Esophagus muscularis mucosa (tissue), 4 donors: ENCODE measurements at regions not wholly inside any gene's neighbourhood (a gene's known extent, or its start where the extent isn't known, plus 50 kb on each side); places are given as distances from the start of the nearest gene placed in this dataset.

Experiments
- DNase-seq: peaks from one replicate; pipeline ENCODE4 v3.0.0-alpha.2; 2017; ENCODE audit errors: extremely low spot score
- H3K27ac ChIP-seq, 4 donors: fragments of 200-600 bp; sonication (generic); replicated peaks in 1 of 4; 1 replicate in 3 of 4; 2 replicates in 1 of 4; pipeline ENCODE4 v1.5.1; 2016 to 2019; ENCODE audit warnings: mild to moderate bottlenecking in 1 of 4
- H3K27me3 ChIP-seq, 4 donors: fragments of 200-600 bp; sonication (generic); one replicate each; pipeline versions ENCODE4 v1.5.1 to v1.6.0; 2016 to 2019
- H3K36me3 ChIP-seq, 4 donors: fragments of 200-600 bp; sonication (generic); one replicate each; pipeline ENCODE4 v1.5.1; 2016 to 2019
- H3K4me1 ChIP-seq, 4 donors: fragments of 200-600 bp; sonication (generic); one replicate each; pipeline ENCODE4 v1.5.1; 2016 to 2019
- H3K4me3 ChIP-seq, 4 donors: fragments of 200-600 bp; sonication (generic); 1 replicate in 2 of 4; 2 replicates in 2 of 4; pipeline ENCODE4 v1.5.1; 2016 to 2019; ENCODE audit warnings: mild to moderate bottlenecking in 4 of 4, moderate library complexity in 1 of 4
- H3K9me3 ChIP-seq, 4 donors: fragments of 200-600 bp; sonication (generic); 1 replicate in 3 of 4; 2 replicates in 1 of 4; pipeline ENCODE4 v1.5.1; 2016 to 2019
- CTCF ChIP-seq, 3 experiments: fragments of 200-600 bp in 2 of 3; fragments of 450-650 bp in 1 of 3; sonication (generic) in 2 of 3; IDR thresholded peaks; one replicate each; pipeline ENCODE4 v1.5.1; 2017 to 2019; ENCODE audit warnings: antibody characterized with exemption in 3 of 3, mild to moderate bottlenecking in 2 of 3, moderate library complexity in 1 of 3
- EP300 ChIP-seq: sonication (generic); formaldehyde crosslinking; IDR thresholded peaks from one replicate; pipeline ENCODE4 v1.6.1; 2017; ENCODE audit warnings: antibody characterized with exemption
- POLR2A ChIP-seq: fragments of 450-650 bp; IDR thresholded peaks from one replicate; pipeline ENCODE4 v1.6.1; 2017; ENCODE audit warnings: antibody characterized with exemption, moderate library complexity, mild to moderate bottlenecking, low read depth
- POLR2AphosphoS5 ChIP-seq, 2 donors: sonication (generic); formaldehyde crosslinking; IDR thresholded peaks; one replicate each; pipeline ENCODE4 v1.6.1; 2017; ENCODE audit warnings: antibody characterized with exemption in 2 of 2
- WGBS: methylation state at CpG from one replicate; pipeline ENCODE4 v1.1.5; 2018; 5-methylcytosine and 5-hydroxymethylcytosine counted together
- intact Hi-C: fragments of 100-400 bp; cut with DNase I; formaldehyde crosslinking; loops from one replicate; pipeline ENCODE4 v1.15.1; 2023

DNA sequence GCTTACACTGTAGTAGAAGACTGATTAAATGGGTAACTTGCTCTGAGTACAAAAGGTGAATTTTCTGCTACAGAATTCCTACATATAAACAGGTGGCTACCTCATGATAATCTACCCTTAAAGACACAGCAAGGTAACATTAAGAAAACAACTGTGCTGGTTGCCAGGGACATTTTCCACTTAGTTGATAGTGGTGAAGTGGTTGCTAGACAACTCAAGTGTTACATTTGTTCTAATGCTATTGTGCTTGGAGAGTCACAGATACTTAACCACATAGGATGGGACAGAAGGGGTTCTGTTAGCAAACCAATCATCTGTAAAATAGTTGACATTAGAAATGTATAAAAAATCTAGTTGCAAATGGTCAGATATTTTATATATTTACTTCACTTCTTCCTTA, 870.3 kb upstream of the SEL1L start:
- H3K27me3 ChIP-seq: no peaks in the 10 kb centered on the region
- no peak for TF ChIP-seq POLR2AphosphoS5 (IDR thresholded peaks at IDR 0.05)
- TF ChIP-seq POLR2A: no peak
- no peak for TF ChIP-seq CTCF (IDR thresholded peaks at IDR 0.05)
- TF ChIP-seq EP300: no peak
- no peaks in the 10 kb centered on the region for H3K36me3 ChIP-seq
- DNase-seq: no peak
- intact Hi-C loops: no loop called here
- H3K27ac ChIP-seq: no peak overlapping the region
- H3K9me3 ChIP-seq: no peaks in the 10 kb centered on the region
- no peaks in the 10 kb centered on the region for H3K4me1 ChIP-seq
- H3K4me3 ChIP-seq: no peak overlapping the region

GRCh38 chr14:82410064-82410463, 876.4 kb upstream of the SEL1L start:
- H3K9me3 ChIP-seq: no peaks in the 10 kb centered on the region
- H3K4me1 ChIP-seq: no peaks in the 10 kb centered on the region
- no peaks in the 10 kb centered on the region for H3K36me3 ChIP-seq
- 79% methylated on average over 1 of the region's 1 CpG for WGBS
- no peak overlapping the region for H3K27ac ChIP-seq
- TF ChIP-seq POLR2A: no peak
- no peak for TF ChIP-seq POLR2AphosphoS5 (IDR thresholded peaks at IDR 0.05)
- TF ChIP-seq EP300: no peak
- no peak for TF ChIP-seq CTCF (IDR thresholded peaks at IDR 0.05)
- H3K4me3 ChIP-seq: no peak overlapping the region
- intact Hi-C loops: no loop called here
- DNase-seq: no peak
- H3K27me3 ChIP-seq: no peaks in the 10 kb centered on the region

DNA sequence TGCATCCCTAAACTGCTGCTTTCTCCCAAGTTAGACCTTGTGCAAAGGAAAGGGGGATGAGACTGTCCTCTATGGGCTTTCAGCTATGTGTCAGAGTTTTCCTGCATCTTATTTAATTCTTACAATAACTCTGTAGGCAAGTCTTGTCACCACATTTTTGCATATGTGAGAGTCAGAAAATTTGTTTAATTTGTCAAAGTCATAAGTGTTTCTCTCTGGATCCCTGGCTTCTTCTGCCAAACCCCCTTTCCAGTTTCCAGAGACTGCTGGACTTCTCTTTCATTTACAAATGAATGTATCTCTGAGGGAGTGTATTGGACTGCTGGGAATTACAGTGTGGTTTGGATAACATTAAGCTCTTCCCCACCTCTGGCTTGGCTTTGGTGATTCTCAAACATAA, 877.6 kb upstream of the SEL1L start:
- Histone ChIP-seq H3K9me3 (no peaks in the 10 kb centered on the region), H3K4me3 (no peak overlapping the region), H3K27ac (no peak overlapping the region), H3K4me1 (no peaks in the 10 kb centered on the region), H3K27me3 (no peaks in the 10 kb centered on the region), H3K36me3 (no peaks in the 10 kb centered on the region)
- no peak for TF ChIP-seq POLR2AphosphoS5 (IDR thresholded peaks at IDR 0.05)
- TF ChIP-seq CTCF (IDR thresholded peaks at IDR 0.05): no peak
- TF ChIP-seq EP300: no peak
- no peak for TF ChIP-seq POLR2A
- intact Hi-C loops: no loop called here
- no peak for DNase-seq

DNA sequence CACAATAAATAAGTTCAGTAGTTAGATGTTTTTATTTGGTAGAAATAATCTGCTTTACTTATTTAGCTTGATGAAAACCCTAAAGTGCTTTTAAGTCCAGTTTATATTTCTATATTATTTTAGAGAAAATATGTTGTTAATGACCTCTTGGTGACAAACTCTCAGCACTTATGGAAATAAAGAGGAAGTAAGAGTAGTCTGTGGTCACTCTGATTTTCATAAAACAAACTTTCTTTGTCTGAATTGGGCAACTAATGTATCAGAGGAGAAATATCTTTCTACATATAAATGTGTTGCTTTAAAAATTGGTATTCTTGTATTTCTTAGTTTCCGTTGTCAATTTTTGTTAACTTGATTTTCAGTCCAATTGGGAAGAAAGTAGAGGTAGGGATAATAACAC, 878.9 kb upstream of the SEL1L start:
- Histone ChIP-seq H3K9me3 (no peaks in the 10 kb centered on the region), H3K4me1 (no peaks in the 10 kb centered on the region), H3K36me3 (no peaks in the 10 kb centered on the region), H3K27me3 (no peaks in the 10 kb centered on the region), H3K4me3 (no peak overlapping the region), H3K27ac (no peak overlapping the region)
- TF ChIP-seq CTCF (IDR thresholded peaks at IDR 0.05) (no peak), POLR2A (no peak), POLR2AphosphoS5 (IDR thresholded peaks at IDR 0.05) (no peak), EP300 (no peak)
- no peak for DNase-seq
- 100% methylated on average over 1 of the region's 1 CpG for WGBS
- intact Hi-C loops: no loop called here

DNA sequence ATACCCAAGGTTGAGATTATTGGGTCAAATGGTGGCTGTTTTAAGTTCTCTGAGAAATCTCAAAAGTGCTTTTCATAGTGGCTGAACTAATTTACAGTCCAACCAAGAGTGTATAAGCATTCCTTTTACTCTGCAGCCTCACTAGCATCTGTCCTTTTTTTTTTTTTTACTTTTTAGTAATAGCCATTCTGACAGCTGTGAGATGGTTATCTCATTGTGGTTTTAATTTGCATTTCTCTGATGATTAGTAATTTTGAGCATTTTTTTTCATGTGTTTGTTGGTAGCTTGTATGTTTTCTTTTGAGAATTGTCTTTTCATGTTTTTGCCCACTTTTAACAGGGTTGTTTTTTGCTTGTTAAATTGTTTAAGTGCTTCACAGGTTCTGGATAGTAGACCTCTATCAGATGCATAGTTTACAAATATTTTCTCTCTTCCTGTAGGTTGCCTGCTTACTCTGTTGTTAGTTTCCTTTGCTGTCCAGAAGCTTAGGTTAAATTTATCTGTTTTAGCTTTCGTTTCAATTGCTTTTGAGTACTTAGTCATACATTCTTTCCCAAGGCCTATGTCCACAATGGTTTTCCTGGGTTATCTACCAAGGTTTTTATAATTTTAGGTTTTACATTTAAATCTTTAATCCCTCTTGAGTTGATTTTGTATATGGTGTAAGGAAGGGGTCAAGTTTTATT, 881.3 kb upstream of the SEL1L start:
- no peaks in the 10 kb centered on the region for H3K4me1 ChIP-seq
- TF ChIP-seq CTCF (IDR thresholded peaks at IDR 0.05) (no peak), EP300 (no peak), POLR2A (no peak), POLR2AphosphoS5 (IDR thresholded peaks at IDR 0.05) (no peak)
- H3K36me3 ChIP-seq: no peaks in the 10 kb centered on the region
- WGBS: 74% methylated on average over 1 of the region's 1 CpG
- DNase-seq: no peak
- H3K4me3 ChIP-seq: no peak overlapping the region
- no peaks in the 10 kb centered on the region for H3K27me3 ChIP-seq
- intact Hi-C loops: no loop called here
- H3K27ac ChIP-seq: no peak overlapping the region
- H3K9me3 ChIP-seq: peaks cover 0 to 8% (median 3%) of the 10 kb centered on the region in 4 donors
